Osteocyte (in vitro differentiated cells): ENCODE measurements at regions not wholly inside any gene's neighbourhood (a gene's known extent, or its start where the extent isn't known, plus 50 kb on each side); places are given as distances from the start of the nearest gene placed in this dataset.

Experiments
- DNase-seq: peaks from one replicate; pipeline ENCODE4 v3.0.0; 2021; ENCODE audit warnings: mixed read lengths; ENCODE audit not compliant: unreplicated experiment; ENCODE audit errors: extremely low spot score
- H3K27ac Mint-ChIP-seq: one replicate; pipeline ENCODE4 v1.8.0; 2021; ENCODE audit warnings: mild to moderate bottlenecking, mixed read lengths; ENCODE audit not compliant: unreplicated experiment
- H3K27me3 Mint-ChIP-seq: one replicate; pipeline ENCODE4 v1.8.0; 2021; ENCODE audit warnings: mixed read lengths; ENCODE audit not compliant: unreplicated experiment
- H3K36me3 Mint-ChIP-seq: one replicate; pipeline ENCODE4 v1.8.0; 2021; ENCODE audit warnings: mixed read lengths; ENCODE audit not compliant: unreplicated experiment
- H3K4me1 Mint-ChIP-seq: one replicate; pipeline ENCODE4 v1.8.0; 2021; ENCODE audit warnings: mixed read lengths; ENCODE audit not compliant: unreplicated experiment
- H3K4me3 Mint-ChIP-seq: one replicate; pipeline ENCODE4 v1.8.0; 2021; ENCODE audit warnings: mild to moderate bottlenecking, moderate library complexity, mixed read lengths; ENCODE audit not compliant: unreplicated experiment
- H3K9me3 Mint-ChIP-seq: one replicate; pipeline ENCODE4 v1.8.0; 2021; ENCODE audit warnings: mixed read lengths; ENCODE audit not compliant: unreplicated experiment
- CTCF ChIP-seq: fragments of 200-600 bp; sonication (generic); IDR thresholded peaks from 2 replicates; pipeline ENCODE4 v1.5.0; 2021; ENCODE audit warnings: antibody characterized with exemption, mild to moderate bottlenecking, moderate library complexity

GRCh38 chr20:6920991-6921613 is 153.6 kb downstream of the BMP2 start:
- H3K27ac Mint-ChIP-seq: no peak overlapping the region
- H3K27me3 Mint-ChIP-seq: no peaks in the 10 kb centered on the region
- H3K9me3 Mint-ChIP-seq: no peaks in the 10 kb centered on the region
- H3K4me3 Mint-ChIP-seq: no peak overlapping the region
- no peaks in the 10 kb centered on the region for H3K36me3 Mint-ChIP-seq
- no peaks in the 10 kb centered on the region for H3K4me1 Mint-ChIP-seq
- DNase-seq: no peak
- TF ChIP-seq CTCF: no peak

- Mint-ChIP-seq H3K9me3 (no peaks in the 10 kb centered on the region), H3K36me3 (no peaks in the 10 kb centered on the region), H3K27ac (no peak overlapping the region), H3K4me3 (no peak overlapping the region), H3K27me3 (no peaks in the 10 kb centered on the region), H3K4me1 (no peaks in the 10 kb centered on the region)
- no peak for TF ChIP-seq CTCF
- DNase-seq: no peak
Observed at GRCh38 chr20:6921717-6922386, 154.4 kb downstream of the BMP2 start.

GRCh38 chr20:6924681-6925080 is 157.2 kb downstream of the BMP2 start:
- Mint-ChIP-seq H3K27ac (no peak overlapping the region), H3K36me3 (no peaks in the 10 kb centered on the region), H3K27me3 (no peaks in the 10 kb centered on the region), H3K4me3 (no peak overlapping the region), H3K4me1 (no peaks in the 10 kb centered on the region), H3K9me3 (no peaks in the 10 kb centered on the region)
- TF ChIP-seq CTCF: no peak
- no peak for DNase-seq

- Mint-ChIP-seq H3K27ac (no peak overlapping the region), H3K9me3 (no peaks in the 10 kb centered on the region), H3K27me3 (no peaks in the 10 kb centered on the region), H3K36me3 (no peaks in the 10 kb centered on the region), H3K4me3 (no peak overlapping the region), H3K4me1 (no peaks in the 10 kb centered on the region)
- no peak for TF ChIP-seq CTCF
- DNase-seq: no peak
Observed at GRCh38 chr20:6925744-6926278, 158.3 kb downstream of the BMP2 start.

GRCh38 chr20:6940048-6940447 is 172.6 kb downstream of the BMP2 start:
- H3K36me3 Mint-ChIP-seq: no peaks in the 10 kb centered on the region
- peak; percentile 42 for TF ChIP-seq CTCF
- no peak overlapping the region for H3K27ac Mint-ChIP-seq
- H3K4me1 Mint-ChIP-seq: no peaks in the 10 kb centered on the region
- DNase-seq: no peak
- H3K27me3 Mint-ChIP-seq: no peaks in the 10 kb centered on the region
- no peak overlapping the region for H3K4me3 Mint-ChIP-seq
- H3K9me3 Mint-ChIP-seq: peaks cover 4% of the 10 kb centered on the region
